ENCODE measurements at regions not wholly inside any gene's neighbourhood (a gene's known extent, or its start where the extent isn't known, plus 50 kb on each side); places are given as distances from the start of the nearest gene placed in this dataset.

DNA sequence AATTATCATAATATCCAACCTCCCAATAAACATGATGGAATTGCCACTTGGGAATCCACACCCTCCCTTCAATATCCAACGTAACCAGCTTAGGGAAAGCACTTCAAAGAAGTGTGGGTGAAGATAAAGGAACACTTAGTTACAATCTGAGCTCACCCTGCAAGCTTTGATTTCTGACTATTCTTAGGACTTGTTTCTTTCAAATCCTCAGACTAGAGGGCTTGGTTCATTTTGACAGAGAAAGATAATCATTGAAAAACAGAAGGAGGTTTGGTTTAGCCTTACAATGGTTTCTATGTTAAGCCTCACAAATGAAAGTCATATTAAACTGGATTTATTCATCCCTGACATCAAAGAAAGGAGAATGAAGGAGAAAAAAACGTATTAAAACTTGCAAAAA lies 57.9 kb upstream of the SYT13 start:
- POLR2A ChIA-PET, result no interaction called here
- Mint-ChIP-seq H3K4me3 (no peak overlapping the region), H3K9me3 (no peaks in the 10 kb centered on the region)

DNA sequence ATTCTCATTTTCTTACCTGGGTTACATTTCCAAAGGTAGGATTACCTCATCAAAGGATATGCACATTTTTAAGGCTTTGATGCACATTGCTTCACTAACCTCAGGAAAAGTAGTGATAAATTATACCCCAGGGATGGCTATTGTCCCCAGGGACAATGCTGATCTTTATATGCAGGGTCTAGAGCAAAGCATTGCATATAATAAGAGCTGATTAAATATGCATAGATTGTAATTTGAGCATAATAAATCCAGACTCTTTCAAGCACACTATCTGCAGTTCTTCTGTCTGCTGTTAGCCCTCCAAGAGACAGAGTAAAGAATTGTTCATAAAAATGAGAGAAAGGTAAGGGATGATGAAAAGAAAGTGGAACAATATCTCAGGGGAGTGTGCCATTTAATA lies 57.3 kb upstream of the SYT13 start:
- CTCF ChIA-PET, result interaction anchor here (1.3 kb wide), 1 partner anchor 10 kb away, joined by 3 read pairs; no protein-coding TSS in a partner anchor
- H3K27me3 Mint-ChIP-seq, result peaks cover 22 to 43% of the 10 kb centered on the region in 2 donors
- POLR2A ChIA-PET, result no interaction called here
- Histone ChIP-seq H3K4me3 (ENCODE audit: low read length) (no peak overlapping the region), H3K4me1 (ENCODE audit: insufficient read depth, low read length) (peaks cover 4% of the 10 kb centered on the region), H3K9me3 (ENCODE audit: low read length) (no peaks in the 10 kb centered on the region), H3K27ac (ENCODE audit: low read depth, low read length) (no peak overlapping the region), H3K36me3 (ENCODE audit: insufficient read depth, low read length) (no peaks in the 10 kb centered on the region), H3K27me3 (ENCODE audit: insufficient read depth, low read length, poor library complexity, severe bottlenecking) (no peaks in the 10 kb centered on the region)
- no peaks in the 10 kb centered on the region for H3K36me3 Mint-ChIP-seq
- H3K4me3 Mint-ChIP-seq, result no peak overlapping the region
- H3K9me3 Mint-ChIP-seq, result no peaks in the 10 kb centered on the region
- DNase-seq, result no peak
- H3K4me1 Mint-ChIP-seq, result peaks cover 10 to 11% (median 11%) of the 10 kb centered on the region in 3 donors
- no peak overlapping the region for H3K27ac Mint-ChIP-seq

More for the DNA sequence above, 57.9 kb upstream of the SYT13 start:
- no peak overlapping the region for H3K4me3 ChIP-seq (ENCODE audit: low read length)
- H3K36me3 Mint-ChIP-seq, result no peaks in the 10 kb centered on the region
- peaks cover 18 to 38% of the 10 kb centered on the region in 2 donors for H3K27me3 Mint-ChIP-seq
- H3K27ac ChIP-seq (ENCODE audit: low read depth, low read length), result no peak overlapping the region
- peaks cover 10 to 11% (median 11%) of the 10 kb centered on the region in 3 donors for H3K4me1 Mint-ChIP-seq
- no peak overlapping the region for H3K27ac Mint-ChIP-seq
- no peaks in the 10 kb centered on the region for H3K9me3 ChIP-seq (ENCODE audit: low read length)
- CTCF ChIA-PET, result interaction anchor here (1.1 to 1.3 kb wide), 2 partner anchors 11 to 778 kb away, joined by 3 read pairs; partner anchors contain the start of gene CD82
- no peaks in the 10 kb centered on the region for H3K27me3 ChIP-seq (ENCODE audit: insufficient read depth, low read length, poor library complexity, severe bottlenecking)
- H3K36me3 ChIP-seq (ENCODE audit: insufficient read depth, low read length), result no peaks in the 10 kb centered on the region
- peaks cover 4% of the 10 kb centered on the region for H3K4me1 ChIP-seq (ENCODE audit: insufficient read depth, low read length)
- no peak for DNase-seq

DNA sequence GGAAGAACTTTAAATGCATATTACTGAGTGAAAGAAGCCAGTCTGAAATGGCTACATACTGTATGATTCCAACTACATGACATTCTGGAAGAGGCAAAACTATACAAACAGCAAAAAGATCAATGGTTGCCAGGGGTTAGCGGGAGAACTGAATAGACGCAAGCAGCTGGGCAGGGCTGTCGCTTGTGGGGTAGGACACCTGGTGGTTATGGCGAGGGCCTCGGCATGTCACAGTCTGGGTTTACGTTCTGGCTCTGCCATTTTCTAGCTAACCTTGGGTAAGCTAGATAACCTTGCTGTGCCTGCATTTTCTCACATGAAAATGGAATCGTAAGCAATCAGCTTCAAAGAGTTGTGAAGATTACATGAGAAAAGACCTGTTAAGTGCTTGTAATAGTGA lies 55.2 kb upstream of the SYT13 start:
- Mint-ChIP-seq H3K9me3 (no peaks in the 10 kb centered on the region), H3K27me3 (peaks cover 25 to 43% of the 10 kb centered on the region in 2 donors), H3K36me3 (no peaks in the 10 kb centered on the region), H3K4me3 (no peak overlapping the region), H3K4me1 (peaks cover 10 to 11% (median 11%) of the 10 kb centered on the region in 3 donors), H3K27ac (peak overlapping the region in 1 of 8 donors; percentile 2)
- POLR2A ChIA-PET, result no interaction called here
- H3K27me3 ChIP-seq (ENCODE audit: insufficient read depth, low read length, poor library complexity, severe bottlenecking), result no peaks in the 10 kb centered on the region
- CTCF ChIA-PET, result interaction anchor here (1.0 to 1.9 kb wide), 3 partner anchors 10 to 307 kb away, joined by 3 to 6 read pairs (median 3); no protein-coding TSS in a partner anchor
- no peaks in the 10 kb centered on the region for H3K9me3 ChIP-seq (ENCODE audit: low read length)
- peaks cover 4% of the 10 kb centered on the region for H3K4me1 ChIP-seq (ENCODE audit: insufficient read depth, low read length)
- H3K36me3 ChIP-seq (ENCODE audit: insufficient read depth, low read length), result no peaks in the 10 kb centered on the region
- H3K4me3 ChIP-seq (ENCODE audit: low read length), result no peak overlapping the region
- no peak overlapping the region for H3K27ac ChIP-seq (ENCODE audit: low read depth, low read length)
- no peak for DNase-seq

DNA sequence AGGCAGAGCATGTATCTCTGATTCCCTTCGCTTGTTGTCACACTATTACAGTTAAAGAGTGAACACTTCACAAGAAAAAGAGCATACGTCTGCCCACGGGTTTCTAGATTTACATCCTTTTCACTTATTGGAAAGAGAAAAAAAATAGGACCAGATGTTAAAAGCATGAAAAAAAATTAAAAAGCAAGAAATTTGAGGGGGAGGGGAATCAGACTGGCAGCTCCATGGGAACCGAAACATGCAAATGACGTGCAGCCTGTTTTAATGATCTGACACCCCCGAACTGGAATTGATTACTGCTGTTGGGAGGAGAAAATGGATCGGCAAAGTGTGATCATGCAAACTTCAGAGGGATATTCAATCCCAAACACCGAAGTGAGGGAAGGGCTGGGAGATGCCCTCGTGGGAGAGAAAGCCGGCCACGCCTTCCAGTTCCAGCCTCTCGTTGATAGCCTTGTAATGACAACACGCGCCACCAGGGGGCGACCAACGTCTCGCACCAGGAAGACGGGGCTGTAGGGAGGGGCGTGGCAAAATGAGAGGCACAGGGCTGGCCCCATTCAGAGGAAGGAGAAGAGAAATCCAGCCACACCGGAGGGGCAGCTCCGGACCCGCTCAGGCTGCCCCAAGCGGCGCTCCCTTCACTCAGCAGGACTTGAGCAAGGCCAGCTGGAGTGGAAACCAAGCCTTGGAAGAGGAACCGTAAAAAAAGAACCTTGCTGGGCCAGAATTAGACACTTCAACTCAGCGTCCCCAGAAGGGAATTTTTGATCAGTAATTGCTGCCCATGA lies 53.8 kb upstream of the SYT13 start:
- H3K27me3 Mint-ChIP-seq, result peaks cover 22 to 31% of the 10 kb centered on the region in 2 donors
- Histone ChIP-seq H3K9me3 (ENCODE audit: low read length) (no peaks in the 10 kb centered on the region), H3K4me1 (ENCODE audit: insufficient read depth, low read length) (peaks cover 4% of the 10 kb centered on the region), H3K27ac (ENCODE audit: low read depth, low read length) (no peak overlapping the region), H3K4me3 (ENCODE audit: low read length) (peak overlapping the region; percentile 51), H3K27me3 (ENCODE audit: insufficient read depth, low read length, poor library complexity, severe bottlenecking) (no peaks in the 10 kb centered on the region), H3K36me3 (ENCODE audit: insufficient read depth, low read length) (no peaks in the 10 kb centered on the region)
- ChIA-PET POLR2A (no interaction called here), CTCF (interaction anchor here (0.6 to 2.1 kb wide), 15 partner anchors 8 to 775 kb away, joined by 3 to 10 read pairs (median 3); no protein-coding TSS in a partner anchor)
- H3K36me3 Mint-ChIP-seq, result no peaks in the 10 kb centered on the region
- peak overlapping the region in 1 of 8 donors; percentile 14 for H3K27ac Mint-ChIP-seq
- no peaks in the 10 kb centered on the region for H3K9me3 Mint-ChIP-seq
- peaks cover 10 to 11% (median 11%) of the 10 kb centered on the region in 3 donors for H3K4me1 Mint-ChIP-seq
- DNase-seq, result peak; percentile 83 to 94 (median 89)
- H3K4me3 Mint-ChIP-seq, result peak overlapping the region in 6 of 7 donors; percentile 3 to 75 (median 68)

DNA sequence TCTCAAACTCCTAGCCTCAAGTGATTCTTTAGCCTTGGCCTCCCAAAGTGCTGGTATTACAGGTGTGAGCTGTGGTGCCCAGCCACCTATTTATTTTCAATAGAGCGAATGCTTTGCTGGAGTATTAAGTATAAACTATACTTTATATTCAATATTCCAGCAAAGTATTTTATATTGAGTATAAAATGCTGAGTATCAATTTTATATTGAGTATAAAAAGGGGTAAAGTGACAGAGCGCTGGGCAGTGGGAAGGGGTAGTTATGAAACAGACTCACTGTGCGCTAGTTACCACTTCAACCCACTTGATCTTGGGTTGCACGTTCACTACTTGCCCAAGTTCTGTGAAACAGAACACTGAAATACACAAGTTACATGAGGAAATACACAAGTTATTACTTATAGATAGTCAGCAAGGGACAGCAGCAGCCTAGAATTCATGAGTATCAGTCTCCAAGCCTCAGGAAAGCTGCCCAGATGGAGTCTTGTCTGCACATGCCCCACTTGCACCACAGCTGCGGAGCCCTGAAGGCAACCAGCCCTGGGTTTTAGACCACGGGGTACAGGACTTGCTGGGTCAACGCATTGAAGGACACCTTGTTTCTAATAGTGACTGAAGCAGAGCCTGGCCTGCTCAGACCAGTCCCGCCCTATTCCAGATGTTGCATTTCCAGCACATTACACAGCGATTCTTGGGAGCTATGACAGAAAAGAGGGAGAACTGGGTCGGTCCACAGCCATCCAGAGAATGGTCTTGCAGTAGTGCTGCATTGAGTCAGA lies 51.6 kb upstream of the SYT13 start:
- no peaks in the 10 kb centered on the region for H3K36me3 ChIP-seq (ENCODE audit: insufficient read depth, low read length)
- CTCF ChIA-PET, result interaction anchor here (0.8 to 7.8 kb wide), 4 partner anchors 12 to 434 kb away, joined by 3 to 92 read pairs (median 5); no protein-coding TSS in a partner anchor
- H3K4me3 Mint-ChIP-seq, result no peak overlapping the region
- peaks cover 10 to 11% (median 11%) of the 10 kb centered on the region in 3 donors for H3K4me1 Mint-ChIP-seq
- no peak for DNase-seq
- no peaks in the 10 kb centered on the region for H3K9me3 ChIP-seq (ENCODE audit: low read length)
- H3K36me3 Mint-ChIP-seq, result no peaks in the 10 kb centered on the region
- no peak overlapping the region for H3K27ac Mint-ChIP-seq
- H3K4me3 ChIP-seq (ENCODE audit: low read length), result no peak overlapping the region
- H3K27me3 ChIP-seq (ENCODE audit: insufficient read depth, low read length, poor library complexity, severe bottlenecking), result no peaks in the 10 kb centered on the region
- H3K27me3 Mint-ChIP-seq, result peaks cover 19 to 21% of the 10 kb centered on the region in 2 donors
- no peak overlapping the region for H3K27ac ChIP-seq (ENCODE audit: low read depth, low read length)
- POLR2A ChIA-PET, result interaction anchor here (0.7 kb wide), 1 partner anchor 386 kb away, joined by 4 read pairs; no protein-coding TSS in a partner anchor
- H3K9me3 Mint-ChIP-seq, result no peaks in the 10 kb centered on the region
- peaks cover 4% of the 10 kb centered on the region for H3K4me1 ChIP-seq (ENCODE audit: insufficient read depth, low read length)

DNA sequence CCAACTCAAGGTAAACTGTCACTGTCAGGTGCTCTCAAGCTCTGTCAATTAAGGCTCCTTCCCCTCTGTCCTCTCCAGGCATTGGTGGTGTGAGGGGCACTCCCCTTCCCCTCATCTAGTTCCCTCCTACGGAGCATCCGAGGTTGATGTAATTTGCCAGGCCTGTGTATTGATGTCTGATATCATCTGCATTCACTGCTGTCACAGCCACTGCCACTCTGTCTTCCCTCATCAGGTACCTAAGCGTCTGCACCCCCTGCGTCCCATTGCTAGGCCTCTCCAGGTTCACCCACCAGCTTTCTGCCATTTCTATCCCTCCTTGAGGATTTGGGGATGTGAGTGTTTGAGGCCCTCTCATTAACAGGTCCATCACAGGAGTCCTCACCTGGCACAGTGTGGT lies 50.0 kb upstream of the SYT13 start:
- H3K9me3 ChIP-seq (ENCODE audit: low read length), result no peaks in the 10 kb centered on the region
- no peaks in the 10 kb centered on the region for H3K9me3 Mint-ChIP-seq
- H3K4me1 ChIP-seq (ENCODE audit: insufficient read depth, low read length), result peaks cover 4% of the 10 kb centered on the region
- H3K4me1 Mint-ChIP-seq, result peaks cover 10 to 14% (median 11%) of the 10 kb centered on the region in 3 donors
- no peak overlapping the region for H3K4me3 Mint-ChIP-seq
- CTCF ChIA-PET, result interaction anchor here (1.2 to 7.8 kb wide), 4 partner anchors 19 to 408 kb away, joined by 3 to 92 read pairs (median 4); no protein-coding TSS in a partner anchor
- H3K36me3 Mint-ChIP-seq, result no peaks in the 10 kb centered on the region
- H3K4me3 ChIP-seq (ENCODE audit: low read length), result no peak overlapping the region
- peak overlapping the region in 2 of 8 donors; percentile 76 to 78 for H3K27ac Mint-ChIP-seq
- no peak for DNase-seq
- peaks cover 18 to 21% of the 10 kb centered on the region in 2 donors for H3K27me3 Mint-ChIP-seq
- POLR2A ChIA-PET, result no interaction called here
- no peak overlapping the region for H3K27ac ChIP-seq (ENCODE audit: low read depth, low read length)
- H3K27me3 ChIP-seq (ENCODE audit: insufficient read depth, low read length, poor library complexity, severe bottlenecking), result no peaks in the 10 kb centered on the region
- no peaks in the 10 kb centered on the region for H3K36me3 ChIP-seq (ENCODE audit: insufficient read depth, low read length)

All from CD8-positive, alpha-beta memory T cell (primary cell).